Bronchial epithelial cell (primary cell): ENCODE measurements at regions not wholly inside any gene's neighbourhood (a gene's known extent, or its start where the extent isn't known, plus 50 kb on each side); places are given as distances from the start of the nearest gene placed in this dataset.
A peak's percentile ranks its signal among the peaks of the same experiment; 100 is the strongest.

Experiments
- DNase-seq: peaks from one replicate; pipeline ENCODE4 v3.0.0-alpha.2; 2010; ENCODE audit warnings: low read depth
- FAIRE-seq: peaks from 2 replicates; lab custom pipeline; 2011; peaks lifted over from hg19 to GRCh38; lab: Jason Lieb, UNC
- H3K27me3 ChIP-seq: 2 replicates; pipeline ENCODE4 v1.5.1; 2011; ENCODE audit warnings: low read length; ENCODE audit not compliant: control insufficient read depth, insufficient read depth
- H3K36me3 ChIP-seq: 2 replicates; pipeline ENCODE4 v1.5.1; 2011; ENCODE audit warnings: low read length; ENCODE audit not compliant: control insufficient read depth, insufficient read depth
- H3K4me3 ChIP-seq: 2 replicates; pipeline ENCODE4 v1.5.1; 2011; ENCODE audit warnings: mild to moderate bottlenecking, low read depth, low read length, control low read depth
- CTCF ChIP-seq: IDR thresholded peaks from 2 replicates; pipeline ENCODE4 v1.5.1; 2011; ENCODE audit warnings: mild to moderate bottlenecking, moderate library complexity, low read length, control low read depth, inconsistent platforms; ENCODE audit not compliant: insufficient read depth, severe bottlenecking

GRCh38 chr13:29920025-29920643 lies 69.7 kb upstream of the UBL3 start:
- no peak for TF ChIP-seq CTCF
- no peak overlapping the region for H3K4me3 ChIP-seq
- DNase-seq (no peak), FAIRE-seq (no peak)
- no peaks in the 10 kb centered on the region for H3K36me3 ChIP-seq
- H3K27me3 ChIP-seq, result no peaks in the 10 kb centered on the region

- DNase-seq (peak; percentile 97), FAIRE-seq (no peak)
- no peak for TF ChIP-seq CTCF
- H3K27me3 ChIP-seq, result no peaks in the 10 kb centered on the region
- no peak overlapping the region for H3K4me3 ChIP-seq
- no peaks in the 10 kb centered on the region for H3K36me3 ChIP-seq
Measured at GRCh38 chr13:29918845-29919244, 68.4 kb upstream of the UBL3 start.

GRCh38 chr13:29917650-29918049 lies 67.2 kb upstream of the UBL3 start:
- DNase-seq (no peak), FAIRE-seq (no peak)
- Histone ChIP-seq H3K4me3 (no peak overlapping the region), H3K36me3 (no peaks in the 10 kb centered on the region), H3K27me3 (no peaks in the 10 kb centered on the region)
- TF ChIP-seq CTCF, result no peak

GRCh38 chr13:29914581-29914980 lies 64.2 kb upstream of the UBL3 start:
- no peak for TF ChIP-seq CTCF
- DNase-seq (no peak), FAIRE-seq (no peak)
- H3K27me3 ChIP-seq, result no peaks in the 10 kb centered on the region
- no peaks in the 10 kb centered on the region for H3K36me3 ChIP-seq
- no peak overlapping the region for H3K4me3 ChIP-seq

- no peak for FAIRE-seq
- no peak overlapping the region for H3K4me3 ChIP-seq
- H3K27me3 ChIP-seq, result no peaks in the 10 kb centered on the region
- H3K36me3 ChIP-seq, result no peaks in the 10 kb centered on the region
- no peak for DNase-seq
- TF ChIP-seq CTCF, result no peak
Measured at GRCh38 chr13:29911781-29912418, 61.5 kb upstream of the UBL3 start.
